ENCODE measurements at regions not wholly inside any gene's neighbourhood (a gene's known extent, or its start where the extent isn't known, plus 50 kb on each side); places are given as distances from the start of the nearest gene placed in this dataset.

- Histone ChIP-seq H3K9me3 (ENCODE audit: control insufficient read depth, low read length) (no peaks in the 10 kb centered on the region), H3K4me1 (ENCODE audit: control insufficient read depth, insufficient read depth, low read length, poor library complexity, severe bottlenecking) (no peaks in the 10 kb centered on the region), H3K4me3 (ENCODE audit: insufficient read depth, low read depth, low read length, poor library complexity, severe bottlenecking) (no peak overlapping the region), H3K27me3 (replicated peaks; ENCODE audit: control insufficient read depth, insufficient read depth, low read length, poor library complexity, severe bottlenecking) (no peaks in the 10 kb centered on the region), H3K36me3 (ENCODE audit: control insufficient read depth, insufficient read depth, low read length) (no peaks in the 10 kb centered on the region), H3K27ac (ENCODE audit: insufficient read depth, low read length, poor library complexity, severe bottlenecking) (no peak overlapping the region)
- no peak for DNase-seq
Observed at GRCh38 chr1:222171005-222171404, 376.9 kb downstream of the HHIPL2 start.

- H3K4me1 ChIP-seq (ENCODE audit: control insufficient read depth, insufficient read depth, low read length, poor library complexity, severe bottlenecking) = no peaks in the 10 kb centered on the region
- H3K36me3 ChIP-seq (ENCODE audit: control insufficient read depth, insufficient read depth, low read length) = no peaks in the 10 kb centered on the region
- H3K27me3 ChIP-seq (replicated peaks; ENCODE audit: control insufficient read depth, insufficient read depth, low read length, poor library complexity, severe bottlenecking) = no peaks in the 10 kb centered on the region
- no peak for DNase-seq
- H3K27ac ChIP-seq (ENCODE audit: insufficient read depth, low read length, poor library complexity, severe bottlenecking) = no peak overlapping the region
- no peaks in the 10 kb centered on the region for H3K9me3 ChIP-seq (ENCODE audit: control insufficient read depth, low read length)
- H3K4me3 ChIP-seq (ENCODE audit: insufficient read depth, low read depth, low read length, poor library complexity, severe bottlenecking) = no peak overlapping the region
Observed at GRCh38 chr1:222168621-222169020, 379.3 kb downstream of the HHIPL2 start.

DNA sequence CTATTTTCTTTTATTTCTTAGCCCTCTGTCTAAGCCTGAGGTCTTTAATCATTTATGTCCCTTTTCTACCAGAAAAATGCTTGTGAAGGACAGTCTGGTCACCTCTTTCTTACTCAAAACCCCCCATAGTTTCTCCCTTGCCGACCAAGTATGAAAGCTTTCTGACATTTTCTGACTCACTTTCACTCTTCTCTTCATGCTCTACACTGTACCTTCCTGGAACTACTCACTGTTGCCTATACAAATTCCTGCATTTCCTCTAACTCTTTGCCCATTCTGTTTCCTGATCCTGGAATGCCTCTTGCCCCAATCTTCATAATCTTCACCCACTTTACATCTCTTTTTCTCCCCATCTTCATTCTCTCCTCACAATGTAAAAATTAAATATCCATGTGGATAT lies 380.0 kb downstream of the HHIPL2 start:
- Histone ChIP-seq H3K4me1 (ENCODE audit: control insufficient read depth, insufficient read depth, low read length, poor library complexity, severe bottlenecking) (no peaks in the 10 kb centered on the region), H3K27me3 (replicated peaks; ENCODE audit: control insufficient read depth, insufficient read depth, low read length, poor library complexity, severe bottlenecking) (no peaks in the 10 kb centered on the region), H3K36me3 (ENCODE audit: control insufficient read depth, insufficient read depth, low read length) (no peaks in the 10 kb centered on the region), H3K4me3 (ENCODE audit: insufficient read depth, low read depth, low read length, poor library complexity, severe bottlenecking) (no peak overlapping the region), H3K27ac (ENCODE audit: insufficient read depth, low read length, poor library complexity, severe bottlenecking) (no peak overlapping the region), H3K9me3 (ENCODE audit: control insufficient read depth, low read length) (no peaks in the 10 kb centered on the region)
- no peak for DNase-seq

GRCh38 chr1:222167111-222167510 lies 380.8 kb downstream of the HHIPL2 start:
- H3K4me1 ChIP-seq (ENCODE audit: control insufficient read depth, insufficient read depth, low read length, poor library complexity, severe bottlenecking) = no peaks in the 10 kb centered on the region
- no peaks in the 10 kb centered on the region for H3K27me3 ChIP-seq (replicated peaks; ENCODE audit: control insufficient read depth, insufficient read depth, low read length, poor library complexity, severe bottlenecking)
- H3K36me3 ChIP-seq (ENCODE audit: control insufficient read depth, insufficient read depth, low read length) = no peaks in the 10 kb centered on the region
- no peak for DNase-seq
- no peak overlapping the region for H3K27ac ChIP-seq (ENCODE audit: insufficient read depth, low read length, poor library complexity, severe bottlenecking)
- H3K4me3 ChIP-seq (ENCODE audit: insufficient read depth, low read depth, low read length, poor library complexity, severe bottlenecking) = no peak overlapping the region
- no peaks in the 10 kb centered on the region for H3K9me3 ChIP-seq (ENCODE audit: control insufficient read depth, low read length)

DNA sequence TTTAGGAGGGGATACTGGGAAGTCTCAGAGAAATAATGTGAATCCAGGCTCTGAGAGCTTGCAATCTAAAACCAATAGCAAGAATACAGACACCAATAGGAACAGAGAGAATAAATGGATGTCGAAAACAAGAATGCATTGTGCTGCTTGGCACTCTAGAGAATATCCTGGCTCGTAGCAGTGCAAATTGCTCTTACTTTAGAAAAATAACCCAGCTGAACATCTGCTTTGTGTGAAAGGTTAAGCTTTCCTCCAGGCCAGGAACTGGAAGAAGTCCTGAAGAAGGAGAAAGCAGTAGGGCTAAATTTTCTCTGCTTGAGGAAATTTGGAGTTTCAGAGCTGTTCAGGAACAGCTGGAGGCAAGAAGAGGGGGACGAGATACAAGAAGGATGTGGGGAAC lies 382.3 kb downstream of the HHIPL2 start:
- Histone ChIP-seq H3K4me3 (ENCODE audit: insufficient read depth, low read depth, low read length, poor library complexity, severe bottlenecking) (no peak overlapping the region), H3K9me3 (ENCODE audit: control insufficient read depth, low read length) (no peaks in the 10 kb centered on the region), H3K4me1 (ENCODE audit: control insufficient read depth, insufficient read depth, low read length, poor library complexity, severe bottlenecking) (no peaks in the 10 kb centered on the region), H3K36me3 (ENCODE audit: control insufficient read depth, insufficient read depth, low read length) (no peaks in the 10 kb centered on the region), H3K27ac (ENCODE audit: insufficient read depth, low read length, poor library complexity, severe bottlenecking) (no peak overlapping the region), H3K27me3 (replicated peaks; ENCODE audit: control insufficient read depth, insufficient read depth, low read length, poor library complexity, severe bottlenecking) (no peaks in the 10 kb centered on the region)
- DNase-seq = no peak

- Histone ChIP-seq H3K4me1 (ENCODE audit: control insufficient read depth, insufficient read depth, low read length, poor library complexity, severe bottlenecking) (no peaks in the 10 kb centered on the region), H3K36me3 (ENCODE audit: control insufficient read depth, insufficient read depth, low read length) (no peaks in the 10 kb centered on the region), H3K4me3 (ENCODE audit: insufficient read depth, low read depth, low read length, poor library complexity, severe bottlenecking) (no peak overlapping the region), H3K9me3 (ENCODE audit: control insufficient read depth, low read length) (no peaks in the 10 kb centered on the region), H3K27me3 (replicated peaks; ENCODE audit: control insufficient read depth, insufficient read depth, low read length, poor library complexity, severe bottlenecking) (no peaks in the 10 kb centered on the region), H3K27ac (ENCODE audit: insufficient read depth, low read length, poor library complexity, severe bottlenecking) (no peak overlapping the region)
- no peak for DNase-seq
Observed at GRCh38 chr1:222163895-222164294, 384.0 kb downstream of the HHIPL2 start.

GRCh38 chr1:222161676-222162075 lies 386.2 kb downstream of the HHIPL2 start:
- DNase-seq = no peak
- Histone ChIP-seq H3K9me3 (ENCODE audit: control insufficient read depth, low read length) (no peaks in the 10 kb centered on the region), H3K27me3 (replicated peaks; ENCODE audit: control insufficient read depth, insufficient read depth, low read length, poor library complexity, severe bottlenecking) (no peaks in the 10 kb centered on the region), H3K4me3 (ENCODE audit: insufficient read depth, low read depth, low read length, poor library complexity, severe bottlenecking) (no peak overlapping the region), H3K4me1 (ENCODE audit: control insufficient read depth, insufficient read depth, low read length, poor library complexity, severe bottlenecking) (no peaks in the 10 kb centered on the region), H3K27ac (ENCODE audit: insufficient read depth, low read length, poor library complexity, severe bottlenecking) (no peak overlapping the region), H3K36me3 (ENCODE audit: control insufficient read depth, insufficient read depth, low read length) (no peaks in the 10 kb centered on the region)

DNA sequence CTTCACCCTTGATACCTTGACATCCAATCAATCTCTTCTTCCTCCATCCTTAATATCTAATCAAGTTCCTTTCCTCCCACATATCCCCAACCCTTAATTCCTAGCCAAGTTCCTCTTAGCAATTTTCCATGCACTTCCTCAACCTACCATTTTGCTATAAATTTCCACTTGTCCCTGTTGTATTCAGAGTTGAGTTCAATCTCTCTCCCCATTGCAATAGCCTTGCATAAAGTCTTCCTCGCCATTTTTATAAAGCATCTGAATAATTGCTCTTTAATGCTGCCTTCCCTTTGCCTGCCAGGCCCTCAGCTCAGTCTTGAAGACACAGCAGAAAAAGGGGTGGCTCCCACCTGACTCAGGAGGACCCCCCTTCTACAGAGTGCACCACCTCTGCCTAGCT lies 390.3 kb downstream of the HHIPL2 start:
- Histone ChIP-seq H3K4me1 (ENCODE audit: control insufficient read depth, insufficient read depth, low read length, poor library complexity, severe bottlenecking) (no peaks in the 10 kb centered on the region), H3K4me3 (ENCODE audit: insufficient read depth, low read depth, low read length, poor library complexity, severe bottlenecking) (no peak overlapping the region), H3K27ac (ENCODE audit: insufficient read depth, low read length, poor library complexity, severe bottlenecking) (no peak overlapping the region), H3K27me3 (replicated peaks; ENCODE audit: control insufficient read depth, insufficient read depth, low read length, poor library complexity, severe bottlenecking) (no peaks in the 10 kb centered on the region), H3K36me3 (ENCODE audit: control insufficient read depth, insufficient read depth, low read length) (no peaks in the 10 kb centered on the region), H3K9me3 (ENCODE audit: control insufficient read depth, low read length) (no peaks in the 10 kb centered on the region)
- no peak for DNase-seq

DNA sequence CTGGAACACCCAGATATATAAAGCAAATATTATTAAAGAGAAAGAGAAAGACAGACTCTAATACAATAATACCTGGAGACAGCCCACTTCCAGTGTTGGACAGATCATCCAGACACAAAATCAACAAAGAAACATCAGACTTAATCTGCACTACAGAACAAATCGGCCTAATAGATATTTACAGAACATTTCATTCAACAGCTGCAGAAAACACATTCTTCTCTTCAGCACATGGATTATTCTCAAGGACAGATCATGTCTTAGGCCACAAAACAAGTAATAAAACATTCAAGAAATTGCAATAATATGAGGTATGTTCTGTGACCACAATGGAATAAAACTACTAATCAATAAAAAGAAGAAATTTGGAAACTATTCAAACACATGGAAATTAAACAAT lies 398.3 kb upstream of the DUSP10 start:
- Histone ChIP-seq H3K4me3 (ENCODE audit: insufficient read depth, low read depth, low read length, poor library complexity, severe bottlenecking) (no peak overlapping the region), H3K9me3 (ENCODE audit: control insufficient read depth, low read length) (no peaks in the 10 kb centered on the region), H3K27ac (ENCODE audit: insufficient read depth, low read length, poor library complexity, severe bottlenecking) (no peak overlapping the region), H3K4me1 (ENCODE audit: control insufficient read depth, insufficient read depth, low read length, poor library complexity, severe bottlenecking) (no peaks in the 10 kb centered on the region), H3K27me3 (replicated peaks; ENCODE audit: control insufficient read depth, insufficient read depth, low read length, poor library complexity, severe bottlenecking) (no peaks in the 10 kb centered on the region), H3K36me3 (ENCODE audit: control insufficient read depth, insufficient read depth, low read length) (no peaks in the 10 kb centered on the region)
- DNase-seq = no peak

- Histone ChIP-seq H3K27ac (ENCODE audit: insufficient read depth, low read length, poor library complexity, severe bottlenecking) (no peak overlapping the region), H3K4me1 (ENCODE audit: control insufficient read depth, insufficient read depth, low read length, poor library complexity, severe bottlenecking) (no peaks in the 10 kb centered on the region), H3K36me3 (ENCODE audit: control insufficient read depth, insufficient read depth, low read length) (no peaks in the 10 kb centered on the region), H3K27me3 (replicated peaks; ENCODE audit: control insufficient read depth, insufficient read depth, low read length, poor library complexity, severe bottlenecking) (no peaks in the 10 kb centered on the region), H3K9me3 (ENCODE audit: control insufficient read depth, low read length) (no peaks in the 10 kb centered on the region), H3K4me3 (ENCODE audit: insufficient read depth, low read depth, low read length, poor library complexity, severe bottlenecking) (no peak overlapping the region)
- DNase-seq = no peak
Observed at GRCh38 chr1:222138095-222138494, 396.2 kb upstream of the DUSP10 start.

DNA sequence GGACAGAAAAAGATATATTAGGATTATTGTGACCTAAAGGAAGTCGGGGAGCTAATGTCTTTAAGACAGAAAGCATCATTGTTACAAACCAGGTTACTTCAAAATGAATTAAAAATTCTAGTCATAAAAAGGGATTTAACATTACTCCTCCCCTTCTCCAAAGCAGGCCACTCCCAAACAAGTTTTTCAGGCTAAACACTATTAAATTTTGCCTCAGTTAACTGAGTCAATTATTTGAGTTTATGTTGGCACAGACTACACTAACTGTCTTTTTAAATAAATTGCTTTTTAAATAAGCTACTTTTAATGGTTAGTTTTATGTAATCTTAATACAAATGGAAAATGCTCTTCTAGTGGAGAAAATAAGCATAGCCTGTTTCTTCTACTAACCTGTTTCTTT lies 395.0 kb upstream of the DUSP10 start:
- no peaks in the 10 kb centered on the region for H3K27me3 ChIP-seq (replicated peaks; ENCODE audit: control insufficient read depth, insufficient read depth, low read length, poor library complexity, severe bottlenecking)
- H3K36me3 ChIP-seq (ENCODE audit: control insufficient read depth, insufficient read depth, low read length) = no peaks in the 10 kb centered on the region
- H3K27ac ChIP-seq (ENCODE audit: insufficient read depth, low read length, poor library complexity, severe bottlenecking) = no peak overlapping the region
- no peak overlapping the region for H3K4me3 ChIP-seq (ENCODE audit: insufficient read depth, low read depth, low read length, poor library complexity, severe bottlenecking)
- H3K9me3 ChIP-seq (ENCODE audit: control insufficient read depth, low read length) = no peaks in the 10 kb centered on the region
- DNase-seq = no peak
- no peaks in the 10 kb centered on the region for H3K4me1 ChIP-seq (ENCODE audit: control insufficient read depth, insufficient read depth, low read length, poor library complexity, severe bottlenecking)
